ENCODE measurements at regions not wholly inside any gene's neighbourhood (a gene's known extent, or its start where the extent isn't known, plus 50 kb on each side); places are given as distances from the start of the nearest gene placed in this dataset.

DNA sequence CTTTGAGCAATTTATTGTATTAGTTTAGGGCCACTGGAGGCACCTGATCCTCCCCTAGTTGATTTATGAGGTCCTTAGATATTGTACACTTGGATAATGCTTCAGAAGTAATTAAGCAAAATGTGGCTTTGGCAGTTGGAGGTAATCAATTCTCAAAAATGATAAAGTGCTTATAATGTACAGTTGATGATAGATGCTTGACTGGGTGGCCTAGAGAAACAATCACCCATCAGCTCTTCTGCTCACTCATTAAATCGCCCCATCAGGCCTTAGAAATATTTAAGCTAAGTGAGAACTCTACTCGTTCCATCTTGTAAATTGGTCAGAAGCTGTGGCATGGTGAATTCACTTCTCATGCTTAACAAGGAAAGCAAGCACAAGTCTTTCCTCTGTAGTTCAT lies 349.9 kb downstream of the SAMD5 start:
- Histone ChIP-seq H3K36me3 (ENCODE audit: control insufficient read depth in 5 of 5, insufficient read depth in 5 of 5, low read length in 5 of 5) (no peaks in the 10 kb centered on the region), H3K9me3 (ENCODE audit: control insufficient read depth in 5 of 5, low read length in 5 of 5) (no peaks in the 10 kb centered on the region), H3K27me3 (ENCODE audit: control insufficient read depth in 5 of 5, insufficient read depth in 4 of 5, low read length in 5 of 5) (no peaks in the 10 kb centered on the region), H3K9ac (ENCODE audit: low read length in 5 of 5) (no peak overlapping the region), H3K4me3 (ENCODE audit: low read depth in 1 of 5, low read length in 5 of 5) (no peak overlapping the region), H3K27ac (ENCODE audit: low read depth, low read length) (no peak overlapping the region), H3K4me1 (ENCODE audit: control insufficient read depth in 5 of 5, insufficient read depth in 5 of 5, low read length in 5 of 5) (no peaks in the 10 kb centered on the region)

DNA sequence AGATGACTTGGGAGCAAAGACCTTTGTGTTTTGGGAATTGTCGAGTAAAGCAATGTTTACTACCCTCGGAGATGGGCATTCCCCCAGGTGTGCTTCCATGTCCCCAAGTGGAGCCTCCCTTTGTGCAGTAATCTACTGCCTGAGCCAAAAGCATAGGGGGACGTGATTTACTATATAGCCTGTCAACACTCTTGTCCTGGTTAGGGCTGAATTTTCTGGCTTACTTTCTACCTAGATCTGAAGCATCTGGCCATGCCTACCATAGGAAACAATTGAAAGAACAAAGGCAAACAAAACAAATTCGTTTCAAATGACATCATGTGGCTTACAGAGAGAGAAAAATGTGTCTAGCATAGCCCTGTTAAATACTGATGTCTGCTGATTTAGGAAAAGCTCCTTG lies 350.6 kb downstream of the SAMD5 start:
- no peak overlapping the region for H3K9ac ChIP-seq (ENCODE audit: low read length in 5 of 5)
- H3K27ac ChIP-seq (ENCODE audit: low read depth, low read length), result no peak overlapping the region
- no peaks in the 10 kb centered on the region for H3K9me3 ChIP-seq (ENCODE audit: control insufficient read depth in 5 of 5, low read length in 5 of 5)
- no peak overlapping the region for H3K4me3 ChIP-seq (ENCODE audit: low read depth in 1 of 5, low read length in 5 of 5)
- H3K36me3 ChIP-seq (ENCODE audit: control insufficient read depth in 5 of 5, insufficient read depth in 5 of 5, low read length in 5 of 5), result no peaks in the 10 kb centered on the region
- no peaks in the 10 kb centered on the region for H3K4me1 ChIP-seq (ENCODE audit: control insufficient read depth in 5 of 5, insufficient read depth in 5 of 5, low read length in 5 of 5)
- H3K27me3 ChIP-seq (ENCODE audit: control insufficient read depth in 5 of 5, insufficient read depth in 4 of 5, low read length in 5 of 5), result no peaks in the 10 kb centered on the region

DNA sequence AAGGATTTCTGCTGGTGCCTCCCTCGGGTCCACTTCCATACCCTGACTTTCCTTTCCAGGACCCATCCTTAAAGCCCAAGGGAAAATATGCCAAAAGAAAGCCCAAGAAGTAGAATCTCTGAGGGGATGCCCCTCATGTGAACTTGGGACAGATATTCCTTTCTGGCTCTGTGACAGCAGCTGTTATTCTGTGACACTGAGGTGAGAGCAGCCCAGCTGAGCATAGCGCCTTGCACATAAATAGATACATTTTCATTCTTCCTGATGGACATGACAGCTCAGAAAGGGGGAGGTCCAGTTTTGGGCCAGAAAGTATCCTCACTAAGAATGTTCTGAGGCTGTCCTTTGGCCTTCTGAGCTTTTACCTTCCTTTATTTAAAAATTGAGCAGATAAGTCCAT lies 353.2 kb downstream of the SAMD5 start:
- H3K36me3 ChIP-seq (ENCODE audit: control insufficient read depth in 5 of 5, insufficient read depth in 5 of 5, low read length in 5 of 5), result no peaks in the 10 kb centered on the region

DNA sequence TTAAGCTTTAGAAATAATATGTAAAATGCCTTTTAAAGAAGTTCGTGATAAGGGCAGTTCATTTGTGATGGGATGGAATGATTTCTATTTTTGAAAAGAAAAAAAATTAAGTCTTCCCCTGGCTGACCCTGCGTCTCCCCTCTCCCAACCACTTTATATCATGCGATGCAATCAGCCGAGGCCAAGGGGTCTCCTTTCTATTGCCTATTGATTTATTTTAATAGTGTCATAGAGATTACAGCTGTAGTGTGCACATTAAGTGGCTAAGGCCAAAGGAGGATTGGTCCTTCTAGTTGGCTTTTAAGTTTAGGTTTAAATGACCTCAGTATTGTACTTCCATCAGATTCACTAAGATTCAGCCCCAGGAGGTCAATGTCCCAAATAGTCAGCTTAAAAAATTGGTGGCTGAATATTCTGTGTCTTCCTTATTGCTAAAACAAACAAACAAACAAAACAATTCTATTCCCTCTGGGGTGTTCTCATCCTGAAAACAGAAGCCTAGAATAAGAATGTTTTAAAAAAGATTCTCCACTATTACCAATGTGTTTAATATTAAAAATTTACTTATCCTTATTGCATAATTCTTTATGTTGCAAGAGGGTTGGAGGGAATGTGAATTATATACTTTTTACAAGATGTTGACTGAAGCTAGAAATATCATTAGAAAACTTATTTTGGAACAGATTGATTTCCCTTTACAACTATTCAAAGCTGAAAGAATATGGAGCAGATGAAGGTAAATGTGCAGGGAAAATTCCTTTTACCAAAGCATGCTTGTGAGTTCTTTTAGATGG lies 359.1 kb downstream of the SAMD5 start:
- no peak overlapping the region for H3K9ac ChIP-seq (ENCODE audit: low read length in 5 of 5)
- no peaks in the 10 kb centered on the region for H3K4me1 ChIP-seq (ENCODE audit: control insufficient read depth in 5 of 5, insufficient read depth in 5 of 5, low read length in 5 of 5)
- H3K36me3 ChIP-seq (ENCODE audit: control insufficient read depth in 5 of 5, insufficient read depth in 5 of 5, low read length in 5 of 5), result no peaks in the 10 kb centered on the region
- no peaks in the 10 kb centered on the region for H3K9me3 ChIP-seq (ENCODE audit: control insufficient read depth in 5 of 5, low read length in 5 of 5)
- no peak overlapping the region for H3K27ac ChIP-seq (ENCODE audit: low read depth, low read length)
- H3K4me3 ChIP-seq (ENCODE audit: low read depth in 1 of 5, low read length in 5 of 5), result no peak overlapping the region
- H3K27me3 ChIP-seq (ENCODE audit: control insufficient read depth in 5 of 5, insufficient read depth in 4 of 5, low read length in 5 of 5), result no peaks in the 10 kb centered on the region

More for the DNA sequence above, 353.2 kb downstream of the SAMD5 start:
- H3K27ac ChIP-seq (ENCODE audit: low read depth, low read length), result no peak overlapping the region
- H3K9me3 ChIP-seq (ENCODE audit: control insufficient read depth in 5 of 5, low read length in 5 of 5), result no peaks in the 10 kb centered on the region
- no peaks in the 10 kb centered on the region for H3K4me1 ChIP-seq (ENCODE audit: control insufficient read depth in 5 of 5, insufficient read depth in 5 of 5, low read length in 5 of 5)
- H3K9ac ChIP-seq (ENCODE audit: low read length in 5 of 5), result no peak overlapping the region
- no peaks in the 10 kb centered on the region for H3K27me3 ChIP-seq (ENCODE audit: control insufficient read depth in 5 of 5, insufficient read depth in 4 of 5, low read length in 5 of 5)
- H3K4me3 ChIP-seq (ENCODE audit: low read depth in 1 of 5, low read length in 5 of 5), result no peak overlapping the region

- Histone ChIP-seq H3K27ac (ENCODE audit: low read depth, low read length) (no peak overlapping the region), H3K9me3 (ENCODE audit: control insufficient read depth in 5 of 5, low read length in 5 of 5) (no peaks in the 10 kb centered on the region), H3K4me1 (ENCODE audit: control insufficient read depth in 5 of 5, insufficient read depth in 5 of 5, low read length in 5 of 5) (no peaks in the 10 kb centered on the region), H3K36me3 (ENCODE audit: control insufficient read depth in 5 of 5, insufficient read depth in 5 of 5, low read length in 5 of 5) (no peaks in the 10 kb centered on the region), H3K27me3 (ENCODE audit: control insufficient read depth in 5 of 5, insufficient read depth in 4 of 5, low read length in 5 of 5) (no peaks in the 10 kb centered on the region), H3K4me3 (ENCODE audit: low read depth in 1 of 5, low read length in 5 of 5) (no peak overlapping the region), H3K9ac (ENCODE audit: low read length in 5 of 5) (no peak overlapping the region)
These were observed 360.1 kb downstream of the SAMD5 start for GRCh38 chr6:147868427-147869190.

- no peak overlapping the region for H3K27ac ChIP-seq (ENCODE audit: low read depth, low read length)
These were observed 360.7 kb downstream of the SAMD5 start for GRCh38 chr6:147869201-147869600.

DNA sequence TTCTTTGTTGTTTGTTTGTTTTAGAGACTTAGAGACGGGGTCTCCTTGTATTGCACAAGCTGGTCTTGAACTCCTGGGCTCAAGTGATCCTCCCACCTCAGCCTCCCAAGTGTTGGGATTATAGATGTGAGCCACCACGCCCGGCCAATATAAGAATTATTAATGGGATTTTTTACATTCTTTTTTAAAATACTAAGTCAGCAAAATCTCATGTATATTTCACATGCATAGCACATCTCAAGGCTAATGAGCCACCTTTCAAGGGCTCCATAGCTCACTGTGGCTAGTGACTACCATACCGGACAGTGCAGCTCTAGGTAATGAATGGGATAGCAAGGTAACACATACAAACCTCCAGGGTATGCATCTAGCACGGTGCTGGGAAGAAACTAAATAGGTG lies 361.4 kb downstream of the SAMD5 start:
- Histone ChIP-seq H3K9me3 (ENCODE audit: control insufficient read depth in 5 of 5, low read length in 5 of 5) (no peaks in the 10 kb centered on the region), H3K27ac (ENCODE audit: low read depth, low read length) (no peak overlapping the region)

More at GRCh38 chr6:147869201-147869600, 360.7 kb downstream of the SAMD5 start:
- H3K27me3 ChIP-seq (ENCODE audit: control insufficient read depth in 5 of 5, insufficient read depth in 4 of 5, low read length in 5 of 5), result no peaks in the 10 kb centered on the region
- no peaks in the 10 kb centered on the region for H3K36me3 ChIP-seq (ENCODE audit: control insufficient read depth in 5 of 5, insufficient read depth in 5 of 5, low read length in 5 of 5)
- H3K9ac ChIP-seq (ENCODE audit: low read length in 5 of 5), result no peak overlapping the region
- no peaks in the 10 kb centered on the region for H3K9me3 ChIP-seq (ENCODE audit: control insufficient read depth in 5 of 5, low read length in 5 of 5)
- H3K4me3 ChIP-seq (ENCODE audit: low read depth in 1 of 5, low read length in 5 of 5), result no peak overlapping the region
- H3K4me1 ChIP-seq (ENCODE audit: control insufficient read depth in 5 of 5, insufficient read depth in 5 of 5, low read length in 5 of 5), result no peaks in the 10 kb centered on the region

GRCh38 chr6:147870506-147871110 lies 362.1 kb downstream of the SAMD5 start:
- Histone ChIP-seq H3K4me3 (ENCODE audit: low read depth in 1 of 5, low read length in 5 of 5) (no peak overlapping the region), H3K27ac (ENCODE audit: low read depth, low read length) (no peak overlapping the region), H3K27me3 (ENCODE audit: control insufficient read depth in 5 of 5, insufficient read depth in 4 of 5, low read length in 5 of 5) (no peaks in the 10 kb centered on the region), H3K4me1 (ENCODE audit: control insufficient read depth in 5 of 5, insufficient read depth in 5 of 5, low read length in 5 of 5) (no peaks in the 10 kb centered on the region), H3K36me3 (ENCODE audit: control insufficient read depth in 5 of 5, insufficient read depth in 5 of 5, low read length in 5 of 5) (no peaks in the 10 kb centered on the region), H3K9me3 (ENCODE audit: control insufficient read depth in 5 of 5, low read length in 5 of 5) (no peaks in the 10 kb centered on the region), H3K9ac (ENCODE audit: low read length in 5 of 5) (no peak overlapping the region)

More for the DNA sequence above, 361.4 kb downstream of the SAMD5 start:
- Histone ChIP-seq H3K4me3 (ENCODE audit: low read depth in 1 of 5, low read length in 5 of 5) (no peak overlapping the region), H3K9ac (ENCODE audit: low read length in 5 of 5) (no peak overlapping the region), H3K4me1 (ENCODE audit: control insufficient read depth in 5 of 5, insufficient read depth in 5 of 5, low read length in 5 of 5) (no peaks in the 10 kb centered on the region), H3K27me3 (ENCODE audit: control insufficient read depth in 5 of 5, insufficient read depth in 4 of 5, low read length in 5 of 5) (no peaks in the 10 kb centered on the region), H3K36me3 (ENCODE audit: control insufficient read depth in 5 of 5, insufficient read depth in 5 of 5, low read length in 5 of 5) (no peaks in the 10 kb centered on the region)

DNA sequence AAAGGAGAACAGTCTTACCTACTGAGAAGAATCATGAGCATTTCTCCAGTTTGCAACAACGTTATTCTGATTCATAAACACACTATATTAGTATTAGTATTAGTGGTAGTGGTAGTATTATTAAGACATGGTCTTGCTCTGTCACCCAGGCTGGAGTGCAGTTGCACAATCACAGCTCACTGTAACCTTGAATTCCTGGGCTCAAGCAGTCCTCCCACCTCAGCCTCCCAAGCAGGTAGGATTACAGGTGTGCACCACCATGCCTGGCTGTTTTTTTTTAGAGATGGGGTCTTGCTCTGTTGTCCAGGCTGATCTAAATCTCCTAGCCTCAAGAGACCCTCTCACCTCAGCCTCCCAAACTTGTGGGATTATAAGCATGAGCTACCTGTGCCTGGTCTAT lies 363.5 kb downstream of the SAMD5 start:
- H3K9me3 ChIP-seq (ENCODE audit: control insufficient read depth in 5 of 5, low read length in 5 of 5), result no peaks in the 10 kb centered on the region
- no peak overlapping the region for H3K9ac ChIP-seq (ENCODE audit: low read length in 5 of 5)
- H3K36me3 ChIP-seq (ENCODE audit: control insufficient read depth in 5 of 5, insufficient read depth in 5 of 5, low read length in 5 of 5), result no peaks in the 10 kb centered on the region
- H3K4me1 ChIP-seq (ENCODE audit: control insufficient read depth in 5 of 5, insufficient read depth in 5 of 5, low read length in 5 of 5), result no peaks in the 10 kb centered on the region
- no peaks in the 10 kb centered on the region for H3K27me3 ChIP-seq (ENCODE audit: control insufficient read depth in 5 of 5, insufficient read depth in 4 of 5, low read length in 5 of 5)
- H3K27ac ChIP-seq (ENCODE audit: low read depth, low read length), result no peak overlapping the region
- no peak overlapping the region for H3K4me3 ChIP-seq (ENCODE audit: low read depth in 1 of 5, low read length in 5 of 5)

DNA sequence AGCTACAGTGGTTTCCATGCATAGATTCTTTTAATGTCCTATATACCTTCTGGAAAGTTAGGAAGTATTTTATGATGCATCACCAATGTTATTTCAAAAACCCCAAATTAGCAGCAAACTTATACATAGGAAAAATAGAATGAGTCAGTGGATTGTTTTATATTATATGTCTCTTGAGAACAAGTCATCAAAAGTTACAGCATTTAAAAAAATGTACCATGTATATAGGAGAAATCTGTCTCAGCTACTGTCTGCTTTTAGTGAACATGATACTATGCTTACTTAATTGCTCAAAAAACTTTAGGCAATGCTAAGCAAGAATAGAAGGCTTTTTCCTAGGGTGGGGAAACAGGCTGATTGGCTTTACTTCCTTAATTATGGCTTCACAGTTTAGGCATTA lies 365.3 kb downstream of the SAMD5 start:
- H3K4me1 ChIP-seq (ENCODE audit: control insufficient read depth in 5 of 5, insufficient read depth in 5 of 5, low read length in 5 of 5), result no peaks in the 10 kb centered on the region
- no peaks in the 10 kb centered on the region for H3K36me3 ChIP-seq (ENCODE audit: control insufficient read depth in 5 of 5, insufficient read depth in 5 of 5, low read length in 5 of 5)
- no peak overlapping the region for H3K9ac ChIP-seq (ENCODE audit: low read length in 5 of 5)
- H3K9me3 ChIP-seq (ENCODE audit: control insufficient read depth in 5 of 5, low read length in 5 of 5), result no peaks in the 10 kb centered on the region
- no peak overlapping the region for H3K4me3 ChIP-seq (ENCODE audit: low read depth in 1 of 5, low read length in 5 of 5)
- H3K27me3 ChIP-seq (ENCODE audit: control insufficient read depth in 5 of 5, insufficient read depth in 4 of 5, low read length in 5 of 5), result no peaks in the 10 kb centered on the region
- no peak overlapping the region for H3K27ac ChIP-seq (ENCODE audit: low read depth, low read length)
